ENCODE measurements at regions not wholly inside any gene's neighbourhood (a gene's known extent, or its start where the extent isn't known, plus 50 kb on each side); places are given as distances from the start of the nearest gene placed in this dataset.

- no peak for DNase-seq (ENCODE audit: low spot score)
Measured at GRCh38 chr6:149267513-149268043, 49.9 kb upstream of the TAB2 start.

All from HT-29 (cell line).